LNCAP (cell line): ENCODE measurements at regions not wholly inside any gene's neighbourhood (a gene's known extent, or its start where the extent isn't known, plus 50 kb on each side); places are given as distances from the start of the nearest gene placed in this dataset.

ENCODE experiments used
- CTCF ChIP-seq: fragments of 450-650 bp; IDR thresholded peaks from 2 replicates; pipeline ENCODE4 v1.5.1; 2017; ENCODE audit warnings: mild to moderate bottlenecking

- no peak for TF ChIP-seq CTCF
These were observed 212.7 kb upstream of the P2RY1 start for GRCh38 chr3:152621967-152622810.

GRCh38 chr3:152622811-152623167, 212.1 kb upstream of the P2RY1 start:
- no peak for TF ChIP-seq CTCF

GRCh38 chr3:152623286-152623911, 211.5 kb upstream of the P2RY1 start:
- no peak for TF ChIP-seq CTCF

- no peak for TF ChIP-seq CTCF
These were observed 208.7 kb upstream of the P2RY1 start for GRCh38 chr3:152626226-152626625.

GRCh38 chr3:152628496-152628895, 206.4 kb upstream of the P2RY1 start:
- no peak for TF ChIP-seq CTCF

GRCh38 chr3:152629363-152630122, 205.4 kb upstream of the P2RY1 start:
- no peak for TF ChIP-seq CTCF

- TF ChIP-seq CTCF, result no peak
These were observed 199.5 kb upstream of the P2RY1 start for GRCh38 chr3:152635389-152635788.
